OCI-LY7 (cell line): ENCODE measurements at regions not wholly inside any gene's neighbourhood (a gene's known extent, or its start where the extent isn't known, plus 50 kb on each side); places are given as distances from the start of the nearest gene placed in this dataset.

Experiments
- CTCF ChIP-seq: fragments of 200-600 bp; sonication (generic); conservative IDR thresholded peaks from 2 replicates; pipeline ENCODE4 v1.5.1; 2014; ENCODE audit warnings: mild to moderate bottlenecking, antibody characterized with exemption, low read length, moderate library complexity, mixed read lengths
- EZH2phosphoT487 ChIP-seq: fragments of 200-600 bp; sonication (generic); IDR thresholded peaks from 2 replicates; pipeline ENCODE4 v1.6.1; 2018; ENCODE audit warnings: low read depth, borderline replicate concordance, mild to moderate bottlenecking, mixed run types, antibody characterized with exemption, low read length, moderate library complexity, mixed read lengths

DNA sequence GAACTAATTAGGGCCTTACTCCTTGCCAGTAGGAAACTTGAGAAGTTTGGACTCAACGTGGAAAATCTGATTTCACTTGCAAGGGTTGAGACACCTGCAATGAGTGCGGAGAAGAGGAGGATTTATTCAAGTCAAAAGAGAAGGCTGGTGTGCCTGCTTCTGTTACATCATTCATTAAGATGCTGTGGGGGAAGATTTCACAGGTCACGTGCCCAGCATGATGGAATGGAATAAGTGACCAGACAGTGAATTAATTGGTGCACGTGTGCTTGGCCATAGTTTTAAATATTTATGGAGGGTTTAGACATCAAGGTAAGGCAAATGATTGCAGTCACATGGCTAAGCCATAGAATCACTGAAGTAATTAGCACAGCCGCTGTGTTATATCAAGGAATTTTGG is 155.0 kb downstream of the C7orf25 start:
- TF ChIP-seq CTCF = no peak
- TF ChIP-seq EZH2phosphoT487 = no peak
